WTC11 (cell line): ENCODE measurements at regions not wholly inside any gene's neighbourhood (a gene's known extent, or its start where the extent isn't known, plus 50 kb on each side); places are given as distances from the start of the nearest gene placed in this dataset.

Source experiments
- ATAC-seq: fragments of 200-7000 bp; cut with Tn5 transposase; 2 replicates; pipeline ENCODE4 v1.10.0; 2021; ENCODE audit warnings: mild to moderate bottlenecking, moderate library complexity
- CTCF ChIA-PET: fragments of 300-600 bp; sonication (Branson Sonifier 250); formaldehyde crosslinking; loops from one replicate; lab custom pipeline; 2021; ENCODE audit warnings: antibody characterized with exemption; lab: Charles Lee
- POLR2A ChIA-PET: fragments of 350-600 bp; sonication (Branson Sonifier 250); formaldehyde crosslinking; loops from one replicate; lab custom pipeline; 2021; ENCODE audit warnings: antibody characterized with exemption; lab: Charles Lee
- DNase-seq: peaks from one replicate; pipeline ENCODE4 v3.0.0; 2021; ENCODE audit warnings: low spot score
- H3K27ac Mint-ChIP-seq: 2 replicates; pipeline ENCODE4 v1.8.0; 2021; ENCODE audit warnings: mixed read lengths
- H3K27me3 Mint-ChIP-seq: 2 replicates; pipeline ENCODE4 v1.8.0; 2021; ENCODE audit warnings: low read depth, mild to moderate bottlenecking, moderate library complexity, mixed read lengths
- H3K36me3 Mint-ChIP-seq: 2 replicates; pipeline ENCODE4 v1.8.0; 2021; ENCODE audit warnings: mixed read lengths
- H3K4me1 Mint-ChIP-seq: 2 replicates; pipeline ENCODE4 v1.8.0; 2022; ENCODE audit warnings: mixed read lengths
- H3K4me3 Mint-ChIP-seq: 2 replicates; pipeline ENCODE4 v1.8.0; 2021; ENCODE audit warnings: mild to moderate bottlenecking, moderate library complexity, mixed read lengths
- H3K9me3 Mint-ChIP-seq: 2 replicates; pipeline ENCODE4 v1.8.0; 2021; ENCODE audit warnings: mixed read lengths
- CREM ChIP-seq: sonication (generic); formaldehyde crosslinking; IDR thresholded peaks from 2 replicates; pipeline ENCODE4 v1.8.1; 2022; ENCODE audit warnings: mild to moderate bottlenecking, missing genetic modification reagents, moderate library complexity
- EMX1 ChIP-seq: fragments of 250-450 bp; sonication (Bioruptor Pico); IDR thresholded peaks from 2 replicates; pipeline ENCODE4 v1.8.0; 2021; ENCODE audit warnings: mild to moderate bottlenecking
- FOXJ3 ChIP-seq: sonication (generic); formaldehyde crosslinking; IDR thresholded peaks from 2 replicates; pipeline ENCODE4 v1.9.0; 2021; ENCODE audit warnings: missing genetic modification reagents, mild to moderate bottlenecking, borderline replicate concordance
- HMGA2 ChIP-seq: fragments of 250-450 bp; sonication (Bioruptor Pico); IDR thresholded peaks from 2 replicates; pipeline ENCODE4 v1.4.0; 2021; ENCODE audit warnings: mild to moderate bottlenecking, moderate library complexity
- NR3C1 ChIP-seq: sonication (generic); formaldehyde crosslinking; conservative IDR thresholded peaks from 2 replicates; pipeline ENCODE4 v1.8.1; 2023; ENCODE audit warnings: low read depth, mild to moderate bottlenecking, missing genetic modification reagents
- OVOL2 ChIP-seq: fragments of 250-450 bp; sonication (Bioruptor Pico); IDR thresholded peaks from 2 replicates; pipeline ENCODE4 v1.9.0; 2021; ENCODE audit warnings: mild to moderate bottlenecking, borderline replicate concordance
- RORB ChIP-seq: fragments of 250-450 bp; sonication (Bioruptor Pico); IDR thresholded peaks from 2 replicates; pipeline ENCODE4 v1.9.0; 2021; ENCODE audit warnings: mild to moderate bottlenecking
- ZNF416 ChIP-seq: fragments of 250-450 bp; sonication (Bioruptor Pico); IDR thresholded peaks from 2 replicates; pipeline ENCODE4 v1.9.0; 2021; ENCODE audit warnings: mild to moderate bottlenecking, inconsistent platforms
- TF ChIP-seq, protein P1 (sequence below): sonication (generic); formaldehyde crosslinking; IDR thresholded peaks from 2 replicates; pipeline ENCODE4 v1.8.1; 2022; ENCODE audit warnings: missing genetic modification reagents, borderline replicate concordance
- TF ChIP-seq, protein P2 (sequence below): sonication (generic); formaldehyde crosslinking; IDR thresholded peaks from 2 replicates; pipeline ENCODE4 v1.8.1; 2023; ENCODE audit warnings: mild to moderate bottlenecking, missing genetic modification reagents, borderline replicate concordance
- TF ChIP-seq, protein P3 (sequence below): fragments of 250-450 bp; sonication (Bioruptor Pico); IDR thresholded peaks from 2 replicates; pipeline ENCODE4 v1.8.0; 2021; ENCODE audit warnings: mild to moderate bottlenecking
- TF ChIP-seq, protein P4 (sequence below): sonication (generic); formaldehyde crosslinking; IDR thresholded peaks from 2 replicates; pipeline ENCODE4 v1.8.1; 2023; ENCODE audit warnings: mild to moderate bottlenecking, moderate library complexity, missing genetic modification reagents
- TF ChIP-seq, protein P5 (sequence below): sonication (generic); formaldehyde crosslinking; IDR thresholded peaks from 2 replicates; pipeline ENCODE4 v1.8.1; 2022; ENCODE audit warnings: low read depth, mild to moderate bottlenecking, moderate library complexity, missing genetic modification reagents, borderline replicate concordance
- TF ChIP-seq, protein P6 (sequence below): sonication (generic); formaldehyde crosslinking; conservative IDR thresholded peaks from 2 replicates; pipeline ENCODE4 v1.8.1; 2023; ENCODE audit warnings: mild to moderate bottlenecking, low read depth, missing genetic modification reagents, moderate library complexity

DNA sequence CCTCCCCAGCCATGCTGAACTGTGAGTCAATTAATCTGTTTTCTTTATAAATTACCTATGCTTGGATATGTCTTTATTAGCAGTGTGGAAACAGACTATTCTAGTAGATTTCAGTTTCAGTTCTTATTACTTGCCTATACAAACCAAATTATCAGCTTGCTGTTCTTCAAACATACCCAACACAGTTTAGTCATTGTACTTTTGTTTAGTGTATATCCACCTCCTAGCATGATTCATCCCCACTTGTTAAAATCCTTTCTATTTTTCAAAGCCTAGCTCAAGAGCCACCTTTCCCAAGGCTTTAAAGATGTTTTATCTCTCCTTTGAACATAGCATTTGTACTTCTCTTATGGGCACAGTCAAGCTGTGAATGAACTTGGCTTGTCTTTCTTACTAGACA lies 195.6 kb upstream of the ZRANB2 start:
- no peak overlapping the region for H3K27ac Mint-ChIP-seq
- POLR2A ChIA-PET, result no interaction called here
- H3K4me1 Mint-ChIP-seq, result peaks cover 6% of the 10 kb centered on the region
- no peak for ATAC-seq
- TF ChIP-seq NR3C1 (CRISPR knock-in tag), result no peak
- TF ChIP-seq HMGA2 (CRISPR knock-in tag), result no peak
- TF ChIP-seq, protein P1, sequence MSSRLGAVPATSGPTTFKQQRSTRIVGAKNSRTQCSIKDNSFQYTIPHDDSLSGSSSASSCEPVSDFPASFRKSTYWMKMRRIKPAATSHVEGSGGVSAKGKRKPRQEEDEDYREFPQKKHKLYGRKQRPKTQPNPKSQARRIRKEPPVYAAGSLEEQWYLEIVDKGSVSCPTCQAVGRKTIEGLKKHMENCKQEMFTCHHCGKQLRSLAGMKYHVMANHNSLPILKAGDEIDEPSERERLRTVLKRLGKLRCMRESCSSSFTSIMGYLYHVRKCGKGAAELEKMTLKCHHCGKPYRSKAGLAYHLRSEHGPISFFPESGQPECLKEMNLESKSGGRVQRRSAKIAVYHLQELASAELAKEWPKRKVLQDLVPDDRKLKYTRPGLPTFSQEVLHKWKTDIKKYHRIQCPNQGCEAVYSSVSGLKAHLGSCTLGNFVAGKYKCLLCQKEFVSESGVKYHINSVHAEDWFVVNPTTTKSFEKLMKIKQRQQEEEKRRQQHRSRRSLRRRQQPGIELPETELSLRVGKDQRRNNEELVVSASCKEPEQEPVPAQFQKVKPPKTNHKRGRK (CRISPR knock-in tag), result no peak
- TF ChIP-seq, protein P2, sequence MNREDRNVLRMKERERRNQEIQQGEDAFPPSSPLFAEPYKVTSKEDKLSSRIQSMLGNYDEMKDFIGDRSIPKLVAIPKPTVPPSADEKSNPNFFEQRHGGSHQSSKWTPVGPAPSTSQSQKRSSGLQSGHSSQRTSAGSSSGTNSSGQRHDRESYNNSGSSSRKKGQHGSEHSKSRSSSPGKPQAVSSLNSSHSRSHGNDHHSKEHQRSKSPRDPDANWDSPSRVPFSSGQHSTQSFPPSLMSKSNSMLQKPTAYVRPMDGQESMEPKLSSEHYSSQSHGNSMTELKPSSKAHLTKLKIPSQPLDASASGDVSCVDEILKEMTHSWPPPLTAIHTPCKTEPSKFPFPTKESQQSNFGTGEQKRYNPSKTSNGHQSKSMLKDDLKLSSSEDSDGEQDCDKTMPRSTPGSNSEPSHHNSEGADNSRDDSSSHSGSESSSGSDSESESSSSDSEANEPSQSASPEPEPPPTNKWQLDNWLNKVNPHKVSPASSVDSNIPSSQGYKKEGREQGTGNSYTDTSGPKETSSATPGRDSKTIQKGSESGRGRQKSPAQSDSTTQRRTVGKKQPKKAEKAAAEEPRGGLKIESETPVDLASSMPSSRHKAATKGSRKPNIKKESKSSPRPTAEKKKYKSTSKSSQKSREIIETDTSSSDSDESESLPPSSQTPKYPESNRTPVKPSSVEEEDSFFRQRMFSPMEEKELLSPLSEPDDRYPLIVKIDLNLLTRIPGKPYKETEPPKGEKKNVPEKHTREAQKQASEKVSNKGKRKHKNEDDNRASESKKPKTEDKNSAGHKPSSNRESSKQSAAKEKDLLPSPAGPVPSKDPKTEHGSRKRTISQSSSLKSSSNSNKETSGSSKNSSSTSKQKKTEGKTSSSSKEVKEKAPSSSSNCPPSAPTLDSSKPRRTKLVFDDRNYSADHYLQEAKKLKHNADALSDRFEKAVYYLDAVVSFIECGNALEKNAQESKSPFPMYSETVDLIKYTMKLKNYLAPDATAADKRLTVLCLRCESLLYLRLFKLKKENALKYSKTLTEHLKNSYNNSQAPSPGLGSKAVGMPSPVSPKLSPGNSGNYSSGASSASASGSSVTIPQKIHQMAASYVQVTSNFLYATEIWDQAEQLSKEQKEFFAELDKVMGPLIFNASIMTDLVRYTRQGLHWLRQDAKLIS, result no peak
- TF ChIP-seq OVOL2 (CRISPR knock-in tag), result no peak
- TF ChIP-seq, protein P3, sequence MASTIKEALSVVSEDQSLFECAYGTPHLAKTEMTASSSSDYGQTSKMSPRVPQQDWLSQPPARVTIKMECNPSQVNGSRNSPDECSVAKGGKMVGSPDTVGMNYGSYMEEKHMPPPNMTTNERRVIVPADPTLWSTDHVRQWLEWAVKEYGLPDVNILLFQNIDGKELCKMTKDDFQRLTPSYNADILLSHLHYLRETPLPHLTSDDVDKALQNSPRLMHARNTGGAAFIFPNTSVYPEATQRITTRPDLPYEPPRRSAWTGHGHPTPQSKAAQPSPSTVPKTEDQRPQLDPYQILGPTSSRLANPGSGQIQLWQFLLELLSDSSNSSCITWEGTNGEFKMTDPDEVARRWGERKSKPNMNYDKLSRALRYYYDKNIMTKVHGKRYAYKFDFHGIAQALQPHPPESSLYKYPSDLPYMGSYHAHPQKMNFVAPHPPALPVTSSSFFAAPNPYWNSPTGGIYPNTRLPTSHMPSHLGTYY (CRISPR knock-in tag), result no peak
- TF ChIP-seq, protein P4, sequence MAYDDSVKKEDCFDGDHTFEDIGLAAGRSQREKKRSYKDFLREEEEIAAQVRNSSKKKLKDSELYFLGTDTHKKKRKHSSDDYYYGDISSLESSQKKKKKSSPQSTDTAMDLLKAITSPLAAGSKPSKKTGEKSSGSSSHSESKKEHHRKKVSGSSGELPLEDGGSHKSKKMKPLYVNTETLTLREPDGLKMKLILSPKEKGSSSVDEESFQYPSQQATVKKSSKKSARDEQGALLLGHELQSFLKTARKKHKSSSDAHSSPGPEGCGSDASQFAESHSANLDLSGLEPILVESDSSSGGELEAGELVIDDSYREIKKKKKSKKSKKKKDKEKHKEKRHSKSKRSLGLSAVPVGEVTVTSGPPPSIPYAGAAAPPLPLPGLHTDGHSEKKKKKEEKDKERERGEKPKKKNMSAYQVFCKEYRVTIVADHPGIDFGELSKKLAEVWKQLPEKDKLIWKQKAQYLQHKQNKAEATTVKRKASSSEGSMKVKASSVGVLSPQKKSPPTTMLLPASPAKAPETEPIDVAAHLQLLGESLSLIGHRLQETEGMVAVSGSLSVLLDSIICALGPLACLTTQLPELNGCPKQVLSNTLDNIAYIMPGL (CRISPR knock-in tag), result no peak
- TF ChIP-seq, protein P5, sequence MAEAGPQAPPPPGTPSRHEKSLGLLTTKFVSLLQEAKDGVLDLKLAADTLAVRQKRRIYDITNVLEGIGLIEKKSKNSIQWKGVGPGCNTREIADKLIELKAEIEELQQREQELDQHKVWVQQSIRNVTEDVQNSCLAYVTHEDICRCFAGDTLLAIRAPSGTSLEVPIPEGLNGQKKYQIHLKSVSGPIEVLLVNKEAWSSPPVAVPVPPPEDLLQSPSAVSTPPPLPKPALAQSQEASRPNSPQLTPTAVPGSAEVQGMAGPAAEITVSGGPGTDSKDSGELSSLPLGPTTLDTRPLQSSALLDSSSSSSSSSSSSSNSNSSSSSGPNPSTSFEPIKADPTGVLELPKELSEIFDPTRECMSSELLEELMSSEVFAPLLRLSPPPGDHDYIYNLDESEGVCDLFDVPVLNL (CRISPR knock-in tag), result no peak
- no peak for TF ChIP-seq CREM (CRISPR knock-in tag)
- no peak for TF ChIP-seq RORB (CRISPR knock-in tag)
- TF ChIP-seq, protein P6, sequence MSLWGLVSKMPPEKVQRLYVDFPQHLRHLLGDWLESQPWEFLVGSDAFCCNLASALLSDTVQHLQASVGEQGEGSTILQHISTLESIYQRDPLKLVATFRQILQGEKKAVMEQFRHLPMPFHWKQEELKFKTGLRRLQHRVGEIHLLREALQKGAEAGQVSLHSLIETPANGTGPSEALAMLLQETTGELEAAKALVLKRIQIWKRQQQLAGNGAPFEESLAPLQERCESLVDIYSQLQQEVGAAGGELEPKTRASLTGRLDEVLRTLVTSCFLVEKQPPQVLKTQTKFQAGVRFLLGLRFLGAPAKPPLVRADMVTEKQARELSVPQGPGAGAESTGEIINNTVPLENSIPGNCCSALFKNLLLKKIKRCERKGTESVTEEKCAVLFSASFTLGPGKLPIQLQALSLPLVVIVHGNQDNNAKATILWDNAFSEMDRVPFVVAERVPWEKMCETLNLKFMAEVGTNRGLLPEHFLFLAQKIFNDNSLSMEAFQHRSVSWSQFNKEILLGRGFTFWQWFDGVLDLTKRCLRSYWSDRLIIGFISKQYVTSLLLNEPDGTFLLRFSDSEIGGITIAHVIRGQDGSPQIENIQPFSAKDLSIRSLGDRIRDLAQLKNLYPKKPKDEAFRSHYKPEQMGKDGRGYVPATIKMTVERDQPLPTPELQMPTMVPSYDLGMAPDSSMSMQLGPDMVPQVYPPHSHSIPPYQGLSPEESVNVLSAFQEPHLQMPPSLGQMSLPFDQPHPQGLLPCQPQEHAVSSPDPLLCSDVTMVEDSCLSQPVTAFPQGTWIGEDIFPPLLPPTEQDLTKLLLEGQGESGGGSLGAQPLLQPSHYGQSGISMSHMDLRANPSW, result no peak
- no peak for TF ChIP-seq ZNF416 (CRISPR knock-in tag)
- no peak for TF ChIP-seq FOXJ3
- TF ChIP-seq EMX1 (CRISPR knock-in tag), result no peak
- TF ChIP-seq, all 79 proteins: peak for 0
- no peak for DNase-seq
- Mint-ChIP-seq H3K4me3 (no peak overlapping the region), H3K9me3 (peaks cover 5% of the 10 kb centered on the region), H3K36me3 (no peaks in the 10 kb centered on the region), H3K27me3 (no peaks in the 10 kb centered on the region)
- CTCF ChIA-PET, result no interaction called here
